Hematopoietic multipotent progenitor cell treated with erythropoietin and hydrocortisone succinate and interleukin-3 and kit ligand, for 6 days (in vitro differentiated cells): ENCODE measurements at regions not wholly inside any gene's neighbourhood (a gene's known extent, or its start where the extent isn't known, plus 50 kb on each side); places are given as distances from the start of the nearest gene placed in this dataset.
A peak's percentile ranks its signal among the peaks of the same experiment; 100 is the strongest.

ENCODE experiments used
- DNase-seq: peaks from one replicate; pipeline ENCODE4 v3.0.0-alpha.2; 2015

GRCh38 chr14:66121859-66122258, 364.3 kb upstream of the CCDC196 start:
- DNase-seq, result no peak

GRCh38 chr14:66129224-66129623, 356.9 kb upstream of the CCDC196 start:
- DNase-seq, result no peak

- DNase-seq, result no peak
Measured at GRCh38 chr14:66131111-66131510, 355.1 kb upstream of the CCDC196 start.

- DNase-seq, result no peak
Measured at GRCh38 chr14:66133666-66134065, 352.5 kb upstream of the CCDC196 start.

- no peak for DNase-seq
Measured at GRCh38 chr14:66135831-66136230, 350.3 kb upstream of the CCDC196 start.

- DNase-seq, result no peak
Measured at GRCh38 chr14:66137081-66137480, 349.1 kb upstream of the CCDC196 start.

- no peak for DNase-seq
Measured at GRCh38 chr14:66139432-66139831, 346.7 kb upstream of the CCDC196 start.

- peak; percentile 11 for DNase-seq
Measured at GRCh38 chr14:66140213-66140918, 345.8 kb upstream of the CCDC196 start.

- DNase-seq, result no peak
Measured at GRCh38 chr14:66140963-66141362, 345.2 kb upstream of the CCDC196 start.

GRCh38 chr14:66141733-66142132, 344.4 kb upstream of the CCDC196 start:
- no peak for DNase-seq

GRCh38 chr14:66143387-66144112, 342.6 kb upstream of the CCDC196 start:
- DNase-seq, result no peak

- DNase-seq, result no peak
Measured at GRCh38 chr14:66152302-66152701, 333.9 kb upstream of the CCDC196 start.

GRCh38 chr14:66152747-66153146, 333.4 kb upstream of the CCDC196 start:
- no peak for DNase-seq

GRCh38 chr14:66163023-66163422, 323.1 kb upstream of the CCDC196 start:
- DNase-seq, result no peak

- no peak for DNase-seq
Measured at GRCh38 chr14:66165337-66165736, 320.8 kb upstream of the CCDC196 start.

- no peak for DNase-seq
Measured at GRCh38 chr14:66174453-66174891, 311.7 kb upstream of the CCDC196 start.

GRCh38 chr14:66177935-66178334, 308.2 kb upstream of the CCDC196 start:
- no peak for DNase-seq

- DNase-seq, result no peak
Measured at GRCh38 chr14:66196670-66197069, 289.5 kb upstream of the CCDC196 start.

- no peak for DNase-seq
Measured at GRCh38 chr14:66197276-66197675, 288.9 kb upstream of the CCDC196 start.

- no peak for DNase-seq
Measured at GRCh38 chr14:66206554-66206953, 279.6 kb upstream of the CCDC196 start.

- no peak for DNase-seq
Measured at GRCh38 chr14:66216763-66217162, 269.4 kb upstream of the CCDC196 start.

GRCh38 chr14:66219886-66220285, 266.3 kb upstream of the CCDC196 start:
- DNase-seq, result no peak

GRCh38 chr14:66224492-66225178, 261.5 kb upstream of the CCDC196 start:
- DNase-seq, result no peak

- DNase-seq, result peak; percentile 17
Measured at GRCh38 chr14:66225337-66225736, 260.8 kb upstream of the CCDC196 start.
